ENCODE measurements at regions not wholly inside any gene's neighbourhood (a gene's known extent, or its start where the extent isn't known, plus 50 kb on each side); places are given as distances from the start of the nearest gene placed in this dataset.

- no peak overlapping the region for H2AFZ ChIP-seq (ENCODE audit: low read depth, low read length)
- no peak overlapping the region for H3K27ac ChIP-seq (ENCODE audit: low read depth, low read length)
- FAIRE-seq (no peak), DNase-seq (ENCODE audit: low read depth) (no peak)
- Mint-ChIP-seq H3K4me1 (ENCODE audit: low read depth, unreplicated experiment) (peaks cover 13% of the 10 kb centered on the region), H3K27ac (ENCODE audit: unreplicated experiment) (no peak overlapping the region), H3K27me3 (ENCODE audit: low read depth, unreplicated experiment) (no peaks in the 10 kb centered on the region), H3K9me3 (ENCODE audit: unreplicated experiment) (peaks cover 16% of the 10 kb centered on the region), H3K4me3 (ENCODE audit: unreplicated experiment) (no peak overlapping the region), H3K36me3 (ENCODE audit: low read depth, unreplicated experiment) (no peaks in the 10 kb centered on the region)
- no peak overlapping the region for H3K4me2 ChIP-seq (ENCODE audit: low read length)
- no peaks in the 10 kb centered on the region for H3K27me3 ChIP-seq (ENCODE audit: insufficient read depth, low read length)
- H4K20me1 ChIP-seq (ENCODE audit: insufficient read depth, low read length), result no peaks in the 10 kb centered on the region
- H3K36me3 ChIP-seq (ENCODE audit: insufficient read depth, low read length), result no peaks in the 10 kb centered on the region
- TF ChIP-seq CTCF (IDR thresholded peaks at IDR 0.05; ENCODE audit: insufficient read depth, low read depth, low read length) (no peak), EZH2 (IDR thresholded peaks at IDR 0.05; ENCODE audit: insufficient read depth, low read length) (no peak)
- no peak overlapping the region for H3K4me3 ChIP-seq (ENCODE audit: insufficient read depth, low read depth, low read length)
- H3K79me2 ChIP-seq (ENCODE audit: insufficient read depth, low read length), result no peaks in the 10 kb centered on the region
- no peaks in the 10 kb centered on the region for H3K9me3 ChIP-seq (ENCODE audit: insufficient read depth, low read depth, low read length)
- no peaks in the 10 kb centered on the region for H3K4me1 ChIP-seq (ENCODE audit: insufficient read depth, low read length)
- H3K9ac ChIP-seq (ENCODE audit: low read length), result no peak overlapping the region
Observed at GRCh38 chr12:91901381-91902074, 244.1 kb downstream of the BTG1 start.

GRCh38 chr12:91900971-91901370, 244.7 kb downstream of the BTG1 start:
- Mint-ChIP-seq H3K4me3 (ENCODE audit: unreplicated experiment) (no peak overlapping the region), H3K4me1 (ENCODE audit: low read depth, unreplicated experiment) (peaks cover 13% of the 10 kb centered on the region), H3K9me3 (ENCODE audit: unreplicated experiment) (peaks cover 16% of the 10 kb centered on the region), H3K27me3 (ENCODE audit: low read depth, unreplicated experiment) (no peaks in the 10 kb centered on the region), H3K36me3 (ENCODE audit: low read depth, unreplicated experiment) (no peaks in the 10 kb centered on the region), H3K27ac (ENCODE audit: unreplicated experiment) (no peak overlapping the region)
- H3K36me3 ChIP-seq (ENCODE audit: insufficient read depth, low read length), result no peaks in the 10 kb centered on the region
- no peak overlapping the region for H3K27ac ChIP-seq (ENCODE audit: low read depth, low read length)
- H3K4me1 ChIP-seq (ENCODE audit: insufficient read depth, low read length), result no peaks in the 10 kb centered on the region
- no peak for TF ChIP-seq CTCF (IDR thresholded peaks at IDR 0.05; ENCODE audit: insufficient read depth, low read depth, low read length)
- no peak for TF ChIP-seq EZH2 (IDR thresholded peaks at IDR 0.05; ENCODE audit: insufficient read depth, low read length)
- no peak overlapping the region for H3K4me2 ChIP-seq (ENCODE audit: low read length)
- no peaks in the 10 kb centered on the region for H3K27me3 ChIP-seq (ENCODE audit: insufficient read depth, low read length)
- H3K9me3 ChIP-seq (ENCODE audit: insufficient read depth, low read depth, low read length), result no peaks in the 10 kb centered on the region
- no peak overlapping the region for H3K9ac ChIP-seq (ENCODE audit: low read length)
- H4K20me1 ChIP-seq (ENCODE audit: insufficient read depth, low read length), result no peaks in the 10 kb centered on the region
- FAIRE-seq (no peak), DNase-seq (ENCODE audit: low read depth) (no peak)
- H3K79me2 ChIP-seq (ENCODE audit: insufficient read depth, low read length), result no peaks in the 10 kb centered on the region
- H2AFZ ChIP-seq (ENCODE audit: low read depth, low read length), result no peak overlapping the region
- H3K4me3 ChIP-seq (ENCODE audit: insufficient read depth, low read depth, low read length), result no peak overlapping the region

DNA sequence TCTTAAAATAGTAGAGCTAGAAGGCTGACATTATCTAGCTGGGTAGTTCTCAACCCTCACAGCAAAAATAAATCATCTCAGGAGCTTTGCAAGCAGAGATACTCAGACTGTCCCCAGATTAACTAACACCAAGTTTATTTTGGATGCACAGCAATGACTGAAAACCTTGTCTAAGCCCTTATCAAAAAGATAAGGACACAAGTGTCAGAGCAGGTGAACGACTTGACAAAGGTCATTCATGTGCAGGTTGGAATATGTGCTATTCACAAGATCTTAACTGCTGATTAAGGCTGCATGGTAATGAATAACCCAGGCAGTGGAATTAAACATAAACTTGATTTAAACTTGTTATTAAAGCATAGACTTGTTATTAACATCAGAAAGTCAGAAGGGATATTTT, 246.6 kb downstream of the BTG1 start:
- Histone ChIP-seq H3K9ac (ENCODE audit: low read length) (no peak overlapping the region), H3K4me1 (ENCODE audit: insufficient read depth, low read length) (no peaks in the 10 kb centered on the region), H3K4me2 (ENCODE audit: low read length) (no peak overlapping the region), H3K4me3 (ENCODE audit: insufficient read depth, low read depth, low read length) (no peak overlapping the region), H3K79me2 (ENCODE audit: insufficient read depth, low read length) (no peaks in the 10 kb centered on the region), H3K27me3 (ENCODE audit: insufficient read depth, low read length) (no peaks in the 10 kb centered on the region), H2AFZ (ENCODE audit: low read depth, low read length) (no peak overlapping the region), H3K27ac (ENCODE audit: low read depth, low read length) (no peak overlapping the region), H3K9me3 (ENCODE audit: insufficient read depth, low read depth, low read length) (no peaks in the 10 kb centered on the region), H4K20me1 (ENCODE audit: insufficient read depth, low read length) (no peaks in the 10 kb centered on the region), H3K36me3 (ENCODE audit: insufficient read depth, low read length) (no peaks in the 10 kb centered on the region)
- H3K4me1 Mint-ChIP-seq (ENCODE audit: low read depth, unreplicated experiment), result peaks cover 13% of the 10 kb centered on the region
- DNase-seq (ENCODE audit: low read depth), result no peak
- H3K27ac Mint-ChIP-seq (ENCODE audit: unreplicated experiment), result no peak overlapping the region
- H3K36me3 Mint-ChIP-seq (ENCODE audit: low read depth, unreplicated experiment), result no peaks in the 10 kb centered on the region
- peaks cover 15% of the 10 kb centered on the region for H3K9me3 Mint-ChIP-seq (ENCODE audit: unreplicated experiment)
- no peak for TF ChIP-seq EZH2 (IDR thresholded peaks at IDR 0.05; ENCODE audit: insufficient read depth, low read length)
- TF ChIP-seq CTCF (IDR thresholded peaks at IDR 0.05; ENCODE audit: insufficient read depth, low read depth, low read length), result no peak
- H3K27me3 Mint-ChIP-seq (ENCODE audit: low read depth, unreplicated experiment), result no peaks in the 10 kb centered on the region
- no peak overlapping the region for H3K4me3 Mint-ChIP-seq (ENCODE audit: unreplicated experiment)
- no peak for FAIRE-seq
